H1 (cell line): ENCODE measurements at regions not wholly inside any gene's neighbourhood (a gene's known extent, or its start where the extent isn't known, plus 50 kb on each side); places are given as distances from the start of the nearest gene placed in this dataset.

Experiments
- CTCF ChIA-PET: fragments of 300-600 bp; sonication (Branson Sonifier 250); formaldehyde crosslinking; loops from one replicate; lab custom pipeline; 2021; ENCODE audit not compliant: partially characterized antibody; lab: Charles Lee
- POLR2A ChIA-PET: fragments of 300-600 bp; sonication (Branson Sonifier 250); formaldehyde crosslinking; loops from one replicate; lab custom pipeline; 2021; ENCODE audit warnings: inconsistent platforms; ENCODE audit not compliant: partially characterized antibody; lab: Charles Lee
- DNase-seq, 2 experiments: peaks; one replicate each; pipeline versions ENCODE4 v3.0.0 to v3.0.0-alpha.2; 2010 to 2022; ENCODE audit warnings: low spot score in 2 of 2, low read depth in 1 of 2, mixed read lengths in 1 of 2
- FAIRE-seq: peaks from 2 replicates; lab custom pipeline; 2011; peaks lifted over from hg19 to GRCh38; lab: Jason Lieb, UNC
- H2AFZ ChIP-seq: 2 replicates; pipeline ENCODE4 v1.8.1; 2012; ENCODE audit warnings: low read length, inconsistent platforms
- H2AK5ac ChIP-seq: 2 replicates; pipeline ENCODE4 v1.6.1; 2013; ENCODE audit warnings: low read depth, low read length
- H2BK120ac ChIP-seq: replicated peaks from 2 replicates; pipeline ENCODE3; 2013; ENCODE audit warnings: low read depth, low read length, inconsistent platforms
- H2BK12ac ChIP-seq: 2 replicates; pipeline ENCODE4 v1.6.1; 2013; ENCODE audit warnings: low read depth, low read length
- H2BK15ac ChIP-seq: 2 replicates; pipeline ENCODE4 v1.6.1; 2013; ENCODE audit warnings: low read length
- H2BK20ac ChIP-seq: 2 replicates; pipeline ENCODE4 v1.6.1; 2013; ENCODE audit warnings: low read length
- H2BK5ac ChIP-seq: 2 replicates; pipeline ENCODE4 v1.6.1; 2013; ENCODE audit warnings: low read depth, low read length
- H3K14ac ChIP-seq: 2 replicates; pipeline ENCODE4 v1.6.1; 2013; ENCODE audit warnings: inconsistent platforms; ENCODE audit not compliant: insufficient read length
- H3K18ac ChIP-seq: 2 replicates; pipeline ENCODE4 v1.6.1; 2013; ENCODE audit warnings: low read length; ENCODE audit errors: extremely low read depth
- H3K23ac ChIP-seq: 2 replicates; pipeline ENCODE4 v1.6.1; 2013; ENCODE audit warnings: inconsistent platforms; ENCODE audit not compliant: insufficient read length
- H3K23me2 ChIP-seq: 2 replicates; pipeline ENCODE4 v1.6.1; 2013; ENCODE audit warnings: low read depth, low read length
- H3K27ac ChIP-seq: 2 replicates; pipeline ENCODE4 v1.6.1; 2011; ENCODE audit warnings: low read depth, low read length, inconsistent platforms
- H3K27me3 ChIP-seq, 4 experiments: replicated peaks in 1 of 4; 1 replicate in 1 of 4; 2 replicates in 3 of 4; pipeline versions ENCODE4 v1.6.1 to v1.8.1; 2011 to 2013; ENCODE audit warnings: low read length in 3 of 4, mild to moderate bottlenecking in 3 of 4, inconsistent platforms in 2 of 4, mixed read lengths in 2 of 4, moderate library complexity in 1 of 4; ENCODE audit not compliant: control insufficient read depth in 3 of 4, insufficient read depth in 3 of 4; ENCODE audit errors: extremely low read depth in 1 of 4
- H3K36me3 ChIP-seq, 4 experiments: 2 replicates each; pipeline versions ENCODE4 v1.6.1 to v1.8.1; 2011 to 2013; ENCODE audit warnings: mild to moderate bottlenecking in 4 of 4, low read length in 3 of 4, moderate library complexity in 2 of 4, control low read depth in 1 of 4, inconsistent platforms in 1 of 4; ENCODE audit not compliant: insufficient read depth in 4 of 4, control insufficient read depth in 2 of 4
- H3K4ac ChIP-seq: replicated peaks from 2 replicates; pipeline ENCODE3; 2013; ENCODE audit warnings: low read length, low read depth, mixed read lengths, inconsistent platforms; ENCODE audit not compliant: insufficient read length
- H3K4me1 ChIP-seq, 4 experiments: replicated peaks in 1 of 4; 1 replicate in 1 of 4; 2 replicates in 3 of 4; pipeline versions ENCODE4 v1.6.1 to v1.8.1; 2011 to 2013; ENCODE audit warnings: low read length in 3 of 4, inconsistent platforms in 2 of 4, mixed read lengths in 1 of 4; ENCODE audit not compliant: insufficient read depth in 4 of 4, control insufficient read depth in 3 of 4
- H3K4me2 ChIP-seq, 2 experiments: 2 replicates each; pipeline versions ENCODE4 v1.6.1 to v1.8.1; 2011 to 2013; ENCODE audit warnings: low read depth in 2 of 2, low read length in 2 of 2, control low read depth in 1 of 2, inconsistent platforms in 1 of 2, mild to moderate bottlenecking in 1 of 2; ENCODE audit not compliant: insufficient read depth in 1 of 2
- H3K4me3 ChIP-seq, 4 experiments: fragments of 200-600, 300-600 bp in 1 of 4; sonication (generic), shearing (Covaris generic), sonication (Bioruptor Twin) in 1 of 4; 2 replicates each; pipeline versions ENCODE4 v1.5.1 to v1.8.1; 2011 to 2016; ENCODE audit warnings: low read length in 4 of 4, low read depth in 3 of 4, control low read depth in 2 of 4, inconsistent platforms in 2 of 4, mild to moderate bottlenecking in 2 of 4, mixed read lengths in 1 of 4, moderate library complexity in 1 of 4; ENCODE audit not compliant: insufficient read depth in 2 of 4; ENCODE audit errors: extremely low read depth in 1 of 4
- H3K56ac ChIP-seq: replicated peaks from 2 replicates; pipeline ENCODE3; 2013; ENCODE audit warnings: low read depth, mild to moderate bottlenecking, mixed read lengths, low read length, inconsistent platforms; ENCODE audit not compliant: insufficient read length
- H3K79me1 ChIP-seq: 2 replicates; pipeline ENCODE4 v1.6.1; 2013; ENCODE audit warnings: low read depth, low read length, control low read depth
- H3K79me2 ChIP-seq, 2 experiments: 2 replicates each; pipeline versions ENCODE4 v1.6.1 to v1.8.1; 2012 to 2013; ENCODE audit warnings: low read length in 2 of 2, mild to moderate bottlenecking in 2 of 2, inconsistent platforms in 1 of 2; ENCODE audit not compliant: insufficient read depth in 2 of 2, control insufficient read depth in 1 of 2
- H3K9ac ChIP-seq, 4 experiments: replicated peaks in 1 of 4; 1 replicate in 1 of 4; 2 replicates in 3 of 4; pipeline versions ENCODE4 v1.6.1 to v1.8.1; 2011 to 2013; ENCODE audit warnings: low read depth in 3 of 4, low read length in 3 of 4, control low read depth in 2 of 4, mild to moderate bottlenecking in 2 of 4, moderate library complexity in 2 of 4, inconsistent platforms in 1 of 4; ENCODE audit errors: extremely low read depth in 1 of 4
- H3K9me3 ChIP-seq, 2 experiments: 2 replicates each; pipeline versions ENCODE4 v1.6.1 to v1.8.1; 2012 to 2013; ENCODE audit warnings: mild to moderate bottlenecking in 2 of 2, moderate library complexity in 2 of 2, control low read depth in 1 of 2, inconsistent platforms in 1 of 2, low read depth in 1 of 2, low read length in 1 of 2, mixed read lengths in 1 of 2; ENCODE audit not compliant: insufficient read depth in 2 of 2
- H4K20me1 ChIP-seq, 2 experiments: replicated peaks in 1 of 2; 2 replicates each; pipeline versions ENCODE3 to v1.8.1; 2011 to 2013; ENCODE audit warnings: inconsistent platforms in 2 of 2, low read length in 2 of 2, mild to moderate bottlenecking in 1 of 2; ENCODE audit not compliant: insufficient read depth in 2 of 2, control insufficient read depth in 1 of 2
- H4K5ac ChIP-seq: 2 replicates; pipeline ENCODE4 v1.6.1; 2013; ENCODE audit warnings: low read length, low read depth, mixed read lengths, inconsistent platforms; ENCODE audit not compliant: insufficient read length
- H4K8ac ChIP-seq: 2 replicates; pipeline ENCODE4 v1.8.0; 2013; ENCODE audit warnings: mild to moderate bottlenecking, moderate library complexity, low read length, inconsistent platforms; ENCODE audit not compliant: insufficient read depth; ENCODE audit errors: extremely low read depth
- H4K91ac ChIP-seq: replicated peaks from 2 replicates; pipeline ENCODE3; 2013; ENCODE audit warnings: low read length, mixed read lengths, inconsistent platforms; ENCODE audit not compliant: insufficient read length
- CTBP2 ChIP-seq: IDR thresholded peaks from 2 replicates; pipeline ENCODE4 v1.7.0; 2011; ENCODE audit warnings: borderline replicate concordance, mild to moderate bottlenecking, moderate library complexity, mixed read lengths, low read length; ENCODE audit not compliant: insufficient read depth, insufficient read length
- RXRA ChIP-seq: IDR thresholded peaks from 2 replicates; pipeline ENCODE4 v1.6.1; 2011; ENCODE audit warnings: low read depth, mild to moderate bottlenecking, low read length, moderate library complexity; ENCODE audit not compliant: insufficient read depth
- SIRT6 ChIP-seq: IDR thresholded peaks from one replicate; pipeline ENCODE4 v1.7.1; 2012; ENCODE audit warnings: low read length, inconsistent platforms
- SIX5 ChIP-seq: IDR thresholded peaks from 2 replicates; pipeline ENCODE4 v1.6.1; 2011; ENCODE audit warnings: mild to moderate bottlenecking, low read depth, low read length
- YY1 ChIP-seq: IDR thresholded peaks from 2 replicates; pipeline ENCODE4 v1.6.1; 2011; ENCODE audit warnings: low read depth, mild to moderate bottlenecking, low read length
- WGBS, 2 experiments: shearing (Covaris generic) in 1 of 2; methylation state at CpG; one replicate each; pipeline versions ENCODE4 v1.1.6 to v1.1.7; 2013 to 2015; ENCODE audit warnings: low lambda C conversion rate in 2 of 2, mixed read lengths in 2 of 2, inconsistent platforms in 1 of 2, low coverage in 1 of 2, missing lambda C conversion rate in 1 of 2; ENCODE audit not compliant: insufficient replicate concordance in 2 of 2, insufficient coverage in 1 of 2, insufficient read length in 1 of 2; ENCODE audit errors: extremely low coverage in 1 of 2, missing lambda C conversion rate in 1 of 2; 5-methylcytosine and 5-hydroxymethylcytosine counted together
- TF ChIP-seq, protein P1 (sequence below): IDR thresholded peaks from 2 replicates; pipeline ENCODE4 v1.6.1; 2011; ENCODE audit warnings: low read depth, mild to moderate bottlenecking, low read length; ENCODE audit not compliant: insufficient read depth

DNA sequence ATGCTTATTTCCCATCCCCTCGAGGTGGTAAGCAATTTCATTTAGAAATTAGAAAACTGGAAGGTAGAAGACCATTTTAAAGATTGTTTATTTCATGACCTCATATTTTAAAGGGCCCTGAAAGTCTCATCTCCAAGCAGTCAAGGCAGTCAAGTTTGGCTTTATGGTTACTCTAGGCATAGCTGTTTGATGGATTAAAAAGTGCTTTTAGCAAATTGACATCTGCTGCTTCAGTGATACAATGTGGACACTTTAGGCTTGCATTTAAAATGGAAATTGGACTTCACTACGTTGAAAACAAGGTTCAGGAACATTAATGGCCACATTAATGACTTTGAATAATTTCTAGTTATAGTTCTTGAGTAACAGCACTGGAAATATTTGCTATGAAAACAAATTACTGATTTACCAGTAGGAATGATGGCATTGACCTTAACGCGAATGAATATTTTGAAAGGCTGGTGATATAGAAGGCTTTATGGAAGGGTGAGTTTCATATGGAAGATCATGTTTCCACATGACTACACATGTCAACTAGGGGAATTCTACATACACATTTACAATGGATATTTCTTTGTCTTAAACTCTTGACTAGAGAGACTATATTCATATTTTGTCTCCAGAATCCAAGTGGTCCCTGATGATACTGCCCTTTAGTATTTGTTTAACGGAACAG, 873.5 kb downstream of the JRKL start:
- H2BK15ac ChIP-seq = no peak overlapping the region
- POLR2A ChIA-PET = no interaction called here
- CTCF ChIA-PET = no interaction called here

More for the DNA sequence above, 873.5 kb downstream of the JRKL start:
- Histone ChIP-seq H4K91ac (no peak overlapping the region), H4K5ac (no peak overlapping the region), H3K23me2 (no peaks in the 10 kb centered on the region), H2AK5ac (no peak overlapping the region), H3K4me1 (no peaks in the 10 kb centered on the region), H2BK5ac (no peak overlapping the region), H3K79me1 (no peaks in the 10 kb centered on the region), H2AFZ (no peak overlapping the region), H3K9me3 (no peaks in the 10 kb centered on the region), H3K4me2 (no peak overlapping the region), H3K56ac (no peak overlapping the region), H3K36me3 (no peaks in the 10 kb centered on the region), H3K79me2 (no peaks in the 10 kb centered on the region), H3K9ac (no peak overlapping the region), H3K27me3 (no peaks in the 10 kb centered on the region), H3K27ac (no peak overlapping the region), H2BK20ac (no peak overlapping the region)
- 91% methylated on average over 5 of the region's 5 CpGs; no CpG with 5 or more reads in 1 of the 2 experiments for WGBS, 2 experiments
- FAIRE-seq (no peak), DNase-seq (no peak)
- TF ChIP-seq, protein P1, sequence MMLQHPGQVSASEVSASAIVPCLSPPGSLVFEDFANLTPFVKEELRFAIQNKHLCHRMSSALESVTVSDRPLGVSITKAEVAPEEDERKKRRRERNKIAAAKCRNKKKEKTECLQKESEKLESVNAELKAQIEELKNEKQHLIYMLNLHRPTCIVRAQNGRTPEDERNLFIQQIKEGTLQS = no peak
- no peak for TF ChIP-seq YY1
- no peak for TF ChIP-seq SIRT6
- no peak for TF ChIP-seq CTBP2
- no peak for TF ChIP-seq SIX5
- no peak for TF ChIP-seq RXRA
- TF ChIP-seq, all 59 proteins: peak for 0
- no peak overlapping the region for H3K4ac ChIP-seq
- no peak overlapping the region for H2BK12ac ChIP-seq
- H4K8ac ChIP-seq = no peak overlapping the region
- no peak overlapping the region for H3K18ac ChIP-seq
- no peak overlapping the region for H2BK120ac ChIP-seq
- no peak overlapping the region for H3K23ac ChIP-seq
- no peak overlapping the region for H3K4me3 ChIP-seq
- H4K20me1 ChIP-seq = no peaks in the 10 kb centered on the region
- H3K14ac ChIP-seq = no peak overlapping the region
